22Rv1 (cell line): ENCODE measurements at regions not wholly inside any gene's neighbourhood (a gene's known extent, or its start where the extent isn't known, plus 50 kb on each side); places are given as distances from the start of the nearest gene placed in this dataset.

ENCODE experiments used
- ZFX ChIP-seq: fragments of 450-650 bp; IDR thresholded peaks from 2 replicates; pipeline ENCODE4 v1.6.1; 2017; ENCODE audit warnings: antibody characterized with exemption, borderline replicate concordance
- TF ChIP-seq, protein P1 (sequence below): fragments of 450-650 bp; IDR thresholded peaks from 2 replicates; pipeline ENCODE4 v1.5.1; 2017; ENCODE audit warnings: mild to moderate bottlenecking

DNA sequence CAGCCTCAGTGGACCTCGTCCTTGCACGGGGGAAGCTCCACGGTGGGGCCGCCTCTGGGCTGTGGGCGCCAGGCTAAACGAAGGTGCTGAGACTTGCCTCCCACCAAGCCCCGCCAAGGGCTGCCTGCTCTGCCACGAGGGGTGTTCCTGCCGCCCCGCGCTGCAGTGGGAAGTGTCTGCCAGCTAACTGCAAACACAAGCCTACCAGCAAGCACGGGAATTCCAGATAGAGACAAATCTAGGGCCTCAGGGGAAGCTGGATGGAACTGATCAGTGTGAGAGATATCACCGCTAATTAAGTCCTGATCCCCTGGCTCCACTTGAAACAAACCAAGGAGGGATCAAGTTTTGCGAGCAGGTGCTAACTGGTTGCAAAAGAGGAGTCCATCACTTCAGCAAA is 181.6 kb upstream of the LEF1 start:
- TF ChIP-seq, protein P1, sequence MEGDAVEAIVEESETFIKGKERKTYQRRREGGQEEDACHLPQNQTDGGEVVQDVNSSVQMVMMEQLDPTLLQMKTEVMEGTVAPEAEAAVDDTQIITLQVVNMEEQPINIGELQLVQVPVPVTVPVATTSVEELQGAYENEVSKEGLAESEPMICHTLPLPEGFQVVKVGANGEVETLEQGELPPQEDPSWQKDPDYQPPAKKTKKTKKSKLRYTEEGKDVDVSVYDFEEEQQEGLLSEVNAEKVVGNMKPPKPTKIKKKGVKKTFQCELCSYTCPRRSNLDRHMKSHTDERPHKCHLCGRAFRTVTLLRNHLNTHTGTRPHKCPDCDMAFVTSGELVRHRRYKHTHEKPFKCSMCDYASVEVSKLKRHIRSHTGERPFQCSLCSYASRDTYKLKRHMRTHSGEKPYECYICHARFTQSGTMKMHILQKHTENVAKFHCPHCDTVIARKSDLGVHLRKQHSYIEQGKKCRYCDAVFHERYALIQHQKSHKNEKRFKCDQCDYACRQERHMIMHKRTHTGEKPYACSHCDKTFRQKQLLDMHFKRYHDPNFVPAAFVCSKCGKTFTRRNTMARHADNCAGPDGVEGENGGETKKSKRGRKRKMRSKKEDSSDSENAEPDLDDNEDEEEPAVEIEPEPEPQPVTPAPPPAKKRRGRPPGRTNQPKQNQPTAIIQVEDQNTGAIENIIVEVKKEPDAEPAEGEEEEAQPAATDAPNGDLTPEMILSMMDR: no peak
- TF ChIP-seq ZFX: no peak
